Ascending aorta (tissue), 2 donors: ENCODE measurements at regions not wholly inside any gene's neighbourhood (a gene's known extent, or its start where the extent isn't known, plus 50 kb on each side); places are given as distances from the start of the nearest gene placed in this dataset.

Source experiments
- DNase-seq, 2 donors: peaks; one replicate each; pipeline ENCODE4 v3.0.0-alpha.2; 2019; ENCODE audit warnings: low spot score in 2 of 2
- H3K27ac ChIP-seq, 2 donors: fragments of 200-600 bp; sonication (generic); one replicate each; pipeline ENCODE4 v1.5.1; 2016 to 2017; ENCODE audit warnings: mild to moderate bottlenecking in 1 of 2
- H3K27me3 ChIP-seq: fragments of 200-600 bp; sonication (generic); one replicate; pipeline ENCODE4 v1.5.1; 2017
- H3K36me3 ChIP-seq, 2 donors: fragments of 200-600 bp; sonication (generic); one replicate each; pipeline ENCODE4 v1.5.1; 2016
- H3K4me1 ChIP-seq, 2 donors: fragments of 200-600 bp; sonication (generic); one replicate each; pipeline ENCODE4 v1.5.1; 2016 to 2017; ENCODE audit warnings: mild to moderate bottlenecking in 1 of 2
- H3K4me3 ChIP-seq, 2 donors: fragments of 200-600 bp; sonication (generic); one replicate each; pipeline ENCODE4 v1.5.1; 2016 to 2017; ENCODE audit warnings: mild to moderate bottlenecking in 1 of 2
- H3K9me3 ChIP-seq, 2 donors: fragments of 200-600 bp; sonication (generic); one replicate each; pipeline ENCODE4 v1.5.1; 2016
- intact Hi-C: fragments of 100-400 bp; cut with DNase I; formaldehyde crosslinking; loops from one replicate; pipeline ENCODE4 v1.15.1; 2023
- TF ChIP-seq, protein P1 (sequence below), 3 experiments: fragments of 200-600 bp in 2 of 3; fragments of 450-650 bp in 1 of 3; sonication (generic) in 2 of 3; IDR thresholded peaks; one replicate each; pipeline ENCODE4 v1.5.1; 2016 to 2019; ENCODE audit warnings: antibody characterized with exemption in 3 of 3, mild to moderate bottlenecking in 1 of 3, moderate library complexity in 1 of 3

DNA sequence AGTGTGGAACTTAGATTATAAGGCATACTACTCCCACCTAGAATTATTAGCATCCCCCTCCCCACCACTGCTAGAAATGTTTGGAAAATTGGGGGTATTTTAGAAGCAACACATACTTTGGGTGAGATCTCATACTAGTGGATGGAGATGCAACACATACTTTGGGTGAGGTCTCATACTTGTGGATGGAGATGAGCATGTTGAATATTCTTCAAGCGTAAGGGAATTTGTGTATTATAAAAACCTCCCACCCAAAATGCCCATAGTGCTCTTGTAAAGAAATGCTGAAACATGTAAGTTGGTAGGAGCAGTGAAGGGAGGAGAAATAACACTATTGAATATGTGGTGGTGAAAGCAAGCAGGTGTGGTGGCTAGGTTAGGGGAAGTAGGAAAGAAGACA lies 124.0 kb upstream of the EPHA3 start:
- TF ChIP-seq, protein P1, sequence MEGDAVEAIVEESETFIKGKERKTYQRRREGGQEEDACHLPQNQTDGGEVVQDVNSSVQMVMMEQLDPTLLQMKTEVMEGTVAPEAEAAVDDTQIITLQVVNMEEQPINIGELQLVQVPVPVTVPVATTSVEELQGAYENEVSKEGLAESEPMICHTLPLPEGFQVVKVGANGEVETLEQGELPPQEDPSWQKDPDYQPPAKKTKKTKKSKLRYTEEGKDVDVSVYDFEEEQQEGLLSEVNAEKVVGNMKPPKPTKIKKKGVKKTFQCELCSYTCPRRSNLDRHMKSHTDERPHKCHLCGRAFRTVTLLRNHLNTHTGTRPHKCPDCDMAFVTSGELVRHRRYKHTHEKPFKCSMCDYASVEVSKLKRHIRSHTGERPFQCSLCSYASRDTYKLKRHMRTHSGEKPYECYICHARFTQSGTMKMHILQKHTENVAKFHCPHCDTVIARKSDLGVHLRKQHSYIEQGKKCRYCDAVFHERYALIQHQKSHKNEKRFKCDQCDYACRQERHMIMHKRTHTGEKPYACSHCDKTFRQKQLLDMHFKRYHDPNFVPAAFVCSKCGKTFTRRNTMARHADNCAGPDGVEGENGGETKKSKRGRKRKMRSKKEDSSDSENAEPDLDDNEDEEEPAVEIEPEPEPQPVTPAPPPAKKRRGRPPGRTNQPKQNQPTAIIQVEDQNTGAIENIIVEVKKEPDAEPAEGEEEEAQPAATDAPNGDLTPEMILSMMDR (IDR thresholded peaks at IDR 0.05) = no peak
- Histone ChIP-seq H3K4me3 (no peak overlapping the region), H3K4me1 (no peaks in the 10 kb centered on the region), H3K36me3 (no peaks in the 10 kb centered on the region), H3K9me3 (no peaks in the 10 kb centered on the region), H3K27ac (no peak overlapping the region), H3K27me3 (no peaks in the 10 kb centered on the region)
- intact Hi-C loops = no loop called here
- DNase-seq = no peak

DNA sequence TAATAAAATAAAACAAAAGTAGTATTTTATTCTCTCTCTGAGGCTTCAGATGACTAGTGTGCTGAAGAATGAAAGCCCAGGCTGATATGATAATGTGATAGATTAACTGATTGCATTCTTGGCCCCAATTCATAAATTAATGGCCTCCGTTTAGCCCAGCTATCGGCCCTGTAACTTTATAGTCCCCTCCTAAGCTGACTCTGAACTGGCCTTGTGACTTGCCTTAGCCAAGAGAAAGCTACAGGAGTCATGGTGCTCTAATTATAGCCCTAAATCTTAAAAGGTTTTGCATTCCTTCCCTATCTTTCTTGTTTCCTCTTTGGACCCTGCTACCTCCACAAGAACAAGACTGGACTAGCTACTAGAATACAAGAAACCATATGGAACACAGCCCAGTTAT lies 123.2 kb upstream of the EPHA3 start:
- Histone ChIP-seq H3K9me3 (no peaks in the 10 kb centered on the region), H3K4me1 (no peaks in the 10 kb centered on the region), H3K27ac (no peak overlapping the region), H3K36me3 (no peaks in the 10 kb centered on the region), H3K27me3 (no peaks in the 10 kb centered on the region), H3K4me3 (no peak overlapping the region)
- TF ChIP-seq, protein P1 (IDR thresholded peaks at IDR 0.05) = no peak
- no peak for DNase-seq
- intact Hi-C loops = no loop called here

DNA sequence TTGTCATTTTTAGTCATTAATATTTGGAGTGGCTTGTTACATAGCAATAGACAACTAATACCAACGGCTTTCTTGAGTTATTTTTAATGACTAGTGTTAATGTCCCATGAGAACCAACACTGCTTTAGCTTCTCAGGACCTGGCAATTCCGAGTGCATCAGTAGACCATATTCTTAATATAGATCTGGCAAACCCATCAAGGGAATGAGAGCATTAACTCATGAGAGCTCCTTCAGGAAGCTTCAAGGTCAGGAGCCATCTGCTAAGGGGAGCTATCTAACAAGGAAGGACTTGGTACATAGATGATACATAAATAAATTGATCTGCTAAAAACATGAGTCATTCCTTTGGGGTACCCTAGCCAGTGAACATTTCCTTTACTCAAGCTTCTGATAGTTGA lies 122.6 kb upstream of the EPHA3 start:
- Histone ChIP-seq H3K27ac (no peak overlapping the region), H3K4me1 (no peaks in the 10 kb centered on the region), H3K9me3 (no peaks in the 10 kb centered on the region), H3K36me3 (no peaks in the 10 kb centered on the region), H3K27me3 (no peaks in the 10 kb centered on the region), H3K4me3 (no peak overlapping the region)
- no peak for DNase-seq
- TF ChIP-seq, protein P1 (IDR thresholded peaks at IDR 0.05) = no peak
- intact Hi-C loops = no loop called here

DNA sequence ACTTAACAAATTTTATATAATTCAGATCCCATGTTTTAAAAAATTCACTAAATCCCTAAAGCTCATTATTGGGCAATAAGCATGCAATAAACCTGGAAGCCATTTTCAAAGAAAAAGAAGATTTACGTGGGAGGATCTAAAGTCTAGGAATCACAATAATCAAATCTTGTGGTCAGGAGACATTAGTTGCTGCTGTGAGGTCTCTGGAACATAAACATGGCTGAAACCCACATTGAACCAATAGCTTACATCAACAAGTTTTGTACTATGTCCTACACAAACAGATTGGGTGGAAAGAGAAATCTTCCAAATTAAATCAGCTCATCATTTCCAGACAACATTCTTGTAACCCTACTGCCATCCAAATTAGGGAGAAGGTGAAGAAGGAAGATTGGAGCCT lies 121.9 kb upstream of the EPHA3 start:
- no peaks in the 10 kb centered on the region for H3K4me1 ChIP-seq
- intact Hi-C loops = no loop called here
- H3K36me3 ChIP-seq = no peaks in the 10 kb centered on the region
- no peaks in the 10 kb centered on the region for H3K9me3 ChIP-seq
- no peak overlapping the region for H3K27ac ChIP-seq
- TF ChIP-seq, protein P1 (IDR thresholded peaks at IDR 0.05) = no peak
- no peak overlapping the region for H3K4me3 ChIP-seq
- DNase-seq = no peak
- H3K27me3 ChIP-seq = no peaks in the 10 kb centered on the region

DNA sequence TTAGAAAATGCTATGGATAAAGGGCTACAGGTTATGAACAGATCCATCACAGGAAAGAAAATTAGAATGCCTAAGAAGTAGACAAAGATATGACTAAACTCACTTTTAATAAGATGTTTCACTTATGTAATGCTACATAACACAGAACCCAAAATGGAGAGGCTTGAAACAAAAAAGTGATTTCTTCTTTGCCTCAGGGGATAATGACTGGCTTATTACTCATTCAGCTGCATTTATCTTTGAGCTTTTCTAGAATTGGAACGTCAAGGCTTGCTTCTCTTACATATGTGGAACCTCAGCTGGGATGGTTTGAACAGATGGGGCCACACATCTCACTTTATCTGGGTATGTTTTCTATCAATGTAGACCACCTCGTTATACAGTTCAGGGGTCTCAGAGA lies 120.6 kb upstream of the EPHA3 start:
- DNase-seq = no peak
- Histone ChIP-seq H3K27me3 (no peaks in the 10 kb centered on the region), H3K4me3 (no peak overlapping the region), H3K36me3 (no peaks in the 10 kb centered on the region), H3K4me1 (no peaks in the 10 kb centered on the region), H3K27ac (no peak overlapping the region), H3K9me3 (no peaks in the 10 kb centered on the region)
- TF ChIP-seq, protein P1 (IDR thresholded peaks at IDR 0.05) = no peak
- intact Hi-C loops = no loop called here

DNA sequence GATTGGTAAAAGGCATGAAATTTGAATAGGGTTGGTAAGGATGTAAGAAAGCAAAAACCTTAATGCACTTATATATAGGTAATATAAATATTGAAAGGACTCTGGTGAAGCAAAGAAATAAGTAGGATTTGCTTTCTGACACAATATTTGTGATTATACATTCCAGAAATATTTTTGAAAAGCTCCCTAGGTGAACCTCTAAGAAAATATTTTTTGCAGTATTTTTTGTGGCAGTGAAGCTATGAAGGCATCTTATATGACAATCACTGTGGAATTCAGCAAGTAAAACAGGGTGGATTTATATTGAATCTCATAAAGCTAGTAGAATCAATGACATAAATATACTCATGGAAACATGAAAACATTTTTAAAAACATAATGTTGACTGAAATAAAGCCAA lies 119.6 kb upstream of the EPHA3 start:
- no peak for DNase-seq
- intact Hi-C loops = no loop called here

More for the DNA sequence above, 119.6 kb upstream of the EPHA3 start:
- H3K27me3 ChIP-seq = no peaks in the 10 kb centered on the region
- H3K9me3 ChIP-seq = no peaks in the 10 kb centered on the region
- H3K4me1 ChIP-seq = no peaks in the 10 kb centered on the region
- H3K4me3 ChIP-seq = no peak overlapping the region
- TF ChIP-seq, protein P1 (IDR thresholded peaks at IDR 0.05) = no peak
- H3K27ac ChIP-seq = no peak overlapping the region
- no peaks in the 10 kb centered on the region for H3K36me3 ChIP-seq
